Neural cell (in vitro differentiated cells): ENCODE measurements at regions not wholly inside any gene's neighbourhood (a gene's known extent, or its start where the extent isn't known, plus 50 kb on each side); places are given as distances from the start of the nearest gene placed in this dataset.

Experiments
- CTCF ChIP-seq: fragments of 450-650 bp; IDR thresholded peaks from 2 replicates; pipeline ENCODE4 v1.5.1; 2014; ENCODE audit warnings: antibody characterized with exemption, mild to moderate bottlenecking, moderate library complexity; ENCODE audit not compliant: poor library complexity, severe bottlenecking
- EP300 ChIP-seq: fragments of 450-650 bp; conservative IDR thresholded peaks from 2 replicates; pipeline ENCODE4 v1.6.1; 2014; ENCODE audit warnings: antibody characterized with exemption, mild to moderate bottlenecking, moderate library complexity; ENCODE audit not compliant: poor library complexity, severe bottlenecking
- EZH2 ChIP-seq: fragments of 200-600, 300-800 bp; shearing (Covaris generic), sonication (generic); IDR thresholded peaks from 2 replicates; pipeline ENCODE4 v1.6.1; 2014; ENCODE audit warnings: antibody characterized with exemption, low read length, borderline replicate concordance, mild to moderate bottlenecking; ENCODE audit not compliant: insufficient read depth, poor library complexity, severe bottlenecking
- MXI1 ChIP-seq: fragments of 450-650 bp; conservative IDR thresholded peaks from 2 replicates; pipeline ENCODE4 v1.6.1; 2014; ENCODE audit warnings: antibody characterized with exemption, mild to moderate bottlenecking; ENCODE audit not compliant: poor library complexity, severe bottlenecking
- POLR2AphosphoS5 ChIP-seq: IDR thresholded peaks from 2 replicates; pipeline ENCODE4 v1.6.1; 2012
- RAD21 ChIP-seq: fragments of 450-650 bp; conservative IDR thresholded peaks from 2 replicates; pipeline ENCODE4 v1.6.1; 2014; ENCODE audit warnings: antibody characterized with exemption, mild to moderate bottlenecking, moderate library complexity
- REST ChIP-seq: IDR thresholded peaks from 2 replicates; pipeline ENCODE4 v1.6.1; 2012; ENCODE audit warnings: borderline replicate concordance
- SMC3 ChIP-seq: fragments of 450-650 bp; conservative IDR thresholded peaks from 2 replicates; pipeline ENCODE4 v1.6.1; 2014; ENCODE audit warnings: antibody characterized with exemption, mild to moderate bottlenecking, moderate library complexity; ENCODE audit not compliant: poor library complexity
- TAF1 ChIP-seq: IDR thresholded peaks from 2 replicates; pipeline ENCODE4 v1.6.1; 2012; ENCODE audit warnings: low read depth

DNA sequence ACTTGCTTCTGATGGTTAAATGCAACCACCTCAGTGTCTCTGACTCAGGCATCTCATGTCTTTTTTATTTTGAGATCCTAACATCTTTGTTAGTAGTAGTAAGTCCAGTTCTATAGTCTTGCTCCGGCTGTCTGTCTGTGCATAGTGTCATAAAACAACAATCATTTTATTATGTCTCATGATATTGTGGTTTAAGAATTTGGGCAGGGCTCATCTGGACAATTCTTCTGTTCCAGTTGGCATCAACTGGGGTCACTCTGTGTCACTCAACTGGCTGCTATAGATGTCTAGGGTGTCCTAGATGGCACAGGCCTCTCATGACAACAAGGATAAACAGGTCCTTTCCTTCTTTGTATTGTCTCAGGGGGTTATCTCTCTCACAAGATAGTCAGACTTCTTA lies 299.6 kb upstream of the ZNF521 start:
- TF ChIP-seq TAF1, result no peak
- no peak for TF ChIP-seq EP300
- no peak for TF ChIP-seq EZH2
- TF ChIP-seq CTCF, result no peak
- no peak for TF ChIP-seq SMC3
- no peak for TF ChIP-seq POLR2AphosphoS5
- TF ChIP-seq REST, result no peak
- TF ChIP-seq RAD21, result no peak
- no peak for TF ChIP-seq MXI1
